MCF 10A (cell line): ENCODE measurements at regions not wholly inside any gene's neighbourhood (a gene's known extent, or its start where the extent isn't known, plus 50 kb on each side); places are given as distances from the start of the nearest gene placed in this dataset.
"Not testable (repeated sequence)": the region's sequence is repeated elsewhere in the genome, so short reads cannot be mapped to it uniquely, and the experiment has no call there.

Source experiments
- BruUV-seq: library from RNA; stranded (reverse); fragments of 400-500 nt; replicated peaks from 2 replicates; lab custom pipeline; 2021; lab: Mats Ljungman, UMichigan
- CTCF ChIA-PET: fragments of 300-600 bp; sonication (Branson Sonifier 250); formaldehyde crosslinking; extraction: SDS; loops from one replicate; lab custom pipeline; 2021; ENCODE audit warnings: antibody characterized with exemption, inconsistent platforms; lab: Yijun Ruan, JAX
- POLR2A ChIA-PET: fragments of 300-600, 350-650 bp; sonication (Branson Sonifier 250); formaldehyde crosslinking; extraction: SDS; loops from one replicate; lab custom pipeline; 2020; ENCODE audit warnings: antibody characterized with exemption, inconsistent platforms; lab: Yijun Ruan, JAX
- DNase-seq: peaks from one replicate; pipeline ENCODE4 v3.0.0-alpha.2; 2018; ENCODE audit not compliant: unreplicated experiment
- H3K27ac Mint-ChIP-seq: one replicate; pipeline ENCODE4 v1.8.0; 2022; ENCODE audit warnings: mild to moderate bottlenecking, low read depth, mixed read lengths; ENCODE audit not compliant: unreplicated experiment
- H3K27me3 Mint-ChIP-seq: one replicate; pipeline ENCODE4 v1.8.0; 2022; ENCODE audit warnings: mixed read lengths; ENCODE audit not compliant: insufficient read depth, unreplicated experiment
- H3K36me3 Mint-ChIP-seq: one replicate; pipeline ENCODE4 v1.8.0; 2022; ENCODE audit warnings: mild to moderate bottlenecking, moderate library complexity, mixed read lengths; ENCODE audit not compliant: insufficient read depth, unreplicated experiment
- H3K4me1 Mint-ChIP-seq: one replicate; pipeline ENCODE4 v1.8.0; 2022; ENCODE audit warnings: mixed read lengths; ENCODE audit not compliant: insufficient read depth, unreplicated experiment
- H3K4me3 Mint-ChIP-seq: one replicate; pipeline ENCODE4 v1.8.0; 2022; ENCODE audit warnings: mild to moderate bottlenecking, moderate library complexity, mixed read lengths; ENCODE audit not compliant: unreplicated experiment
- H3K9me3 Mint-ChIP-seq: one replicate; pipeline ENCODE4 v1.8.0; 2022; ENCODE audit warnings: mixed read lengths; ENCODE audit not compliant: unreplicated experiment
- intact Hi-C: fragments of 100-400 bp; cut with micrococcal nuclease; formaldehyde crosslinking; loops from 2 replicates; pipeline ENCODE4 v1.14.1; 2022
- TF ChIP-seq, protein P1 (sequence below): fragments of 200-600 bp; IDR thresholded peaks from one replicate; pipeline ENCODE4 v1.8.0; 2022; ENCODE audit warnings: antibody characterized with exemption, mild to moderate bottlenecking; ENCODE audit not compliant: unreplicated experiment

DNA sequence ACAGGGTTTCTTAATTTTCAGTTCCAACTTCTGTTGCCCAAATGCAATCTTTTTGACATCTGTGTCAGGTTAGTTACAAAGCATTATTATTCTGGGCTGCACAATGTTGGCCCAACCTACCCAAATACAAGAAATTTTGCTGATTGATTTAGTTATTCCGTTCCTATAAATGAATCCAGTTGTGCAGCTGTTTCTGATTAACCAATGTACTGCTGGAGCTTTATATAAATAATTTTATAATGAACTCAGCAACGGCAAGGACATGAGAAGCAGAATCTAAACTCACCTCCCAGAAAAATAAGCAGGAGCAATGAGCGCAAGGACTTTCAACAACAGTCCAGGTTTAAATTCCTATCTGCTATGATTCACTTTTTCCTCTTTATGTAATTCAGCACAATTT lies 76.3 kb upstream of the WIPF1 start:
- H3K27me3 Mint-ChIP-seq = no peaks in the 10 kb centered on the region
- no peak overlapping the region for H3K4me3 Mint-ChIP-seq
- no peak overlapping the region for H3K27ac Mint-ChIP-seq
- POLR2A ChIA-PET = no interaction called here
- no TSS peak for BruUV-seq
- DNase-seq = no peak
- peaks cover 12% of the 10 kb centered on the region for H3K36me3 Mint-ChIP-seq
- H3K9me3 Mint-ChIP-seq = peaks cover 10% of the 10 kb centered on the region
- TF ChIP-seq, protein P1, sequence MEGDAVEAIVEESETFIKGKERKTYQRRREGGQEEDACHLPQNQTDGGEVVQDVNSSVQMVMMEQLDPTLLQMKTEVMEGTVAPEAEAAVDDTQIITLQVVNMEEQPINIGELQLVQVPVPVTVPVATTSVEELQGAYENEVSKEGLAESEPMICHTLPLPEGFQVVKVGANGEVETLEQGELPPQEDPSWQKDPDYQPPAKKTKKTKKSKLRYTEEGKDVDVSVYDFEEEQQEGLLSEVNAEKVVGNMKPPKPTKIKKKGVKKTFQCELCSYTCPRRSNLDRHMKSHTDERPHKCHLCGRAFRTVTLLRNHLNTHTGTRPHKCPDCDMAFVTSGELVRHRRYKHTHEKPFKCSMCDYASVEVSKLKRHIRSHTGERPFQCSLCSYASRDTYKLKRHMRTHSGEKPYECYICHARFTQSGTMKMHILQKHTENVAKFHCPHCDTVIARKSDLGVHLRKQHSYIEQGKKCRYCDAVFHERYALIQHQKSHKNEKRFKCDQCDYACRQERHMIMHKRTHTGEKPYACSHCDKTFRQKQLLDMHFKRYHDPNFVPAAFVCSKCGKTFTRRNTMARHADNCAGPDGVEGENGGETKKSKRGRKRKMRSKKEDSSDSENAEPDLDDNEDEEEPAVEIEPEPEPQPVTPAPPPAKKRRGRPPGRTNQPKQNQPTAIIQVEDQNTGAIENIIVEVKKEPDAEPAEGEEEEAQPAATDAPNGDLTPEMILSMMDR = no peak
- peaks cover 6% of the 10 kb centered on the region for H3K4me1 Mint-ChIP-seq
- intact Hi-C loops = no loop called here
- CTCF ChIA-PET = interaction anchor here (0.6 to 2.6 kb wide), 4 partner anchors 14 to 214 kb away, joined by 3 to 11 read pairs (median 8); no protein-coding TSS in a partner anchor

DNA sequence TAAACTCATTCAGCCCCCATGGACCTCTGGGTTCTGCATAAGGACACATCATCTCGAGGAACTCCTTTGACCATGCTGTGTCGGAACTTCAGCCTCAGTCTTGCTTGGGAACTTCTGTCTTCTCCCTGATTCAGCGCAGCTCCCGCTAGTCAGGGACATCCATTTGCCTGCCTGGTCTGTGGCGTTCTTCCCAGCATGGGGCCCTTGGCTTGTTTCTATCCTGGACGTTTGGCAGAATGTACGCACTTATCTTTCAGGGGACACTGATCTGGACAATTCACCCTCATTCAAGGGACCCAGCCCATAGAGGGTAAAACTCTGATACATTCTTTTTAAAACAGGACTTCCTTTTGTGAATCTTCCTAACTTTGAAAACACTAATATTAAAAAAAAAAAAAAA lies 75.8 kb upstream of the WIPF1 start:
- peaks cover 12% of the 10 kb centered on the region for H3K36me3 Mint-ChIP-seq
- DNase-seq = no peak
- ChIA-PET POLR2A (no interaction called here), CTCF (interaction anchor here (0.8 to 2.6 kb wide), 4 partner anchors 15 to 26 kb away, joined by 3 to 11 read pairs (median 8); no protein-coding TSS in a partner anchor)
- no peaks in the 10 kb centered on the region for H3K27me3 Mint-ChIP-seq
- BruUV-seq = no TSS peak
- peaks cover 6% of the 10 kb centered on the region for H3K4me1 Mint-ChIP-seq
- TF ChIP-seq, protein P1 = no peak
- H3K9me3 Mint-ChIP-seq = peaks cover 10% of the 10 kb centered on the region
- H3K27ac Mint-ChIP-seq = no peak overlapping the region
- intact Hi-C loops = no loop called here
- no peak overlapping the region for H3K4me3 Mint-ChIP-seq

DNA sequence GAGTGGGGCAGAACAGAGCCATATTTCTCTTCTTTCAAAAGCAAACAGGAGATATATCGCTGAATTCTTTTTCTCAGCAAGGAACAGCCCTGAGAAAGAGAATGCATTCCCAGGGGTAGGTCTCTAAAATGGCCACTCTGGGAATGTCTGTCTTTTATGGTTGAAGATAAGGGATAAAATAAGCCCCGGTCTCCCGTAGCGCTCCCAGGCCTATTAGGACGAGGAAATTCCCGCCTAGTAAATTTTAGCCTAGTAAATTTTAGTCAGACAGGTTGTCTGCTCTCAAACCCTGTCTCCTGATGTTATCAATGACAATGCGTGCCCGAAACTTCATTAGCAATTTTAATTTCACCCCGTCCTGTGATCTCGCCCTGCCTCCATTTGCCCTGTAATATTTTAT lies 73.9 kb upstream of the WIPF1 start:
- DNase-seq, BruUV-seq, H3K27me3 Mint-ChIP-seq, H3K4me1 Mint-ChIP-seq, H3K4me3 Mint-ChIP-seq, intact Hi-C loops, H3K9me3 Mint-ChIP-seq, H3K27ac Mint-ChIP-seq: not testable (repeated sequence)
- CTCF ChIA-PET = interaction anchor here (0.7 kb wide), 1 partner anchor 104 kb away, joined by 3 read pairs; no protein-coding TSS in a partner anchor
- H3K36me3 Mint-ChIP-seq = peaks cover 12% of the 10 kb centered on the region
- POLR2A ChIA-PET = interaction anchor here (0.7 kb wide), 1 partner anchor 17 kb away, joined by 4 read pairs; no protein-coding TSS in a partner anchor

DNA sequence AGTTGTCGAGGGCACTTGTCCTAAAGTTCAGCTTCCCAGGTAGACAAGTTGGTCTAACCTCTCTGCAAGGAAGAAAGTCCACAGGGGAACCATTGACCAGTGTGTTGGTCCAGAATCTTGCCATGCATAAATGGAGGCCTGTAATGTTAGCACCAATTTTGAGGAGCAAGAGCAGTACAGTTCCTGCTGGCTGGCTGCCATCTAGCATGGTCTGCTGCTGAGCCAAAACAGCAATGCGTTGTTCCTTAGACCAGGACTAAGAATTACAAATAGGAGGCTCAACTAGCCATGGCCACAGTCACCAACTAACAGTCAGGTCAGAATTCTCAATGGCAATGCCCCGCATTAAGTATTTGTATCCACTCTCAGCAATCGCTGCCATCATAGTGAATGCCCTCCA lies 72.8 kb upstream of the WIPF1 start:
- no peak for DNase-seq
- Mint-ChIP-seq H3K4me1 (no peaks in the 10 kb centered on the region), H3K27ac (no peak overlapping the region), H3K9me3 (peaks cover 10% of the 10 kb centered on the region), H3K27me3 (no peaks in the 10 kb centered on the region), H3K4me3 (no peak overlapping the region), H3K36me3 (peaks cover 12% of the 10 kb centered on the region)
- intact Hi-C loops = no loop called here
- POLR2A ChIA-PET = no interaction called here
- TF ChIP-seq, protein P1 = no peak
- CTCF ChIA-PET = interaction anchor here (0.6 to 1.3 kb wide), 3 partner anchors 9 to 519 kb away, joined by 3 to 4 read pairs (median 4); no protein-coding TSS in a partner anchor
- BruUV-seq = no TSS peak
